ENCODE measurements at regions not wholly inside any gene's neighbourhood (a gene's known extent, or its start where the extent isn't known, plus 50 kb on each side); places are given as distances from the start of the nearest gene placed in this dataset.

GRCh38 chr14:80446356-80446755 is 235.1 kb upstream of the DIO2 start:
- no peak for DNase-seq

DNA sequence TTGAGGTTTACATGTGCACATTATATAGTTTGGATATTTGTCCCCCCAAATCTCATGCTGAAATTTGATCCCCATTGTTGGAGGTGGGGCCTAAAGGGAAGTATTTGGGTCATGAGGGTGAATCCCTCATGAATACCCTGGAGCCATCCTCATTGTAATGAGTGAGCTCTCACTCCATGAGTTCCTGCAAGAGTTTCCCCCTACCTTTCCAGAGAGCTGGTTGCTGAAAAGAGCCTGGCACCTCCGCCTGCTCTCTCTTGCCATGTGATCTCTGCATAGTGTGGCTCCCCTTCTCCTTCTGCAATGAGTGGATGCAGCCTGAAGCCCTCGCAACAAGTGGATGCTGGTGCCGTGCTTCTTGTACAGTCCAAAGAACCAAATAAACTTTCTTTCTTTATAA is 234.3 kb upstream of the DIO2 start:
- DNase-seq, result no peak

DNA sequence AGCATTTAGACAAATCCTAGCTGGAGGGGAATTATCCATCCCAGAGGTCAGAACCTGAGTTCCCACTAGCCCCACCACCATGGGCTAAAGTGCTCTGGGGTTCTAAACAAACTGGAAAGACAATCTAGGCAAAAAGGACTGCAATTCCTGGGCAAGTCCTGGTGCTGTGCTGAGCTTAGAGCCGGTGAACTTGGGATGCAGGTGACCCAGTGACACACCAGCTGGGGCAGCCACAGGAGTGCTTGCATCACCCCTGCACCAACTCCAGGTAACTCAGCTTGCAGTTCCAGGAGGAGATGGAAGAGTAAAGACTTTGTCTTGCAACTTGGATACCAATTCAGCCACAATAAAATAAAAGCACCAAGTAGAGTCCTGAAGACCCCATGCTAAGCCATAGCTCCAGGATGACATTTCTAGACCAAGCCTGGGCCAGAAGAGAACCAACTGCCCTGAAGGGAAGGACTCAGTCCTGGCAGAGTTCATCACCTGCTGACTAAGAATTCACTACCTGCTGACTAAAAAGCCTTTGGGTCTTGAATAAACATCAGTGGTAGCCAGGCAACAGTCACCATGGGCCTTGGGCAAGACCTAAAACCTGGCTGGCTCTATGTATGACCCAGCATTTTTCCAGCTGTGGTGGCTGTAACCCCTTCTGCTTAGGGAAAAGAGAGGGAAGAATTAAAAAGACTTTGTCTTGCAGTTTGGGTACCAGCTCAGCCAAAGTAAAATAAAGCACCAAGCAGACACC is 223.4 kb upstream of the DIO2 start:
- no peak for DNase-seq

GRCh38 chr14:80433811-80434210 is 222.5 kb upstream of the DIO2 start:
- DNase-seq, result no peak

- DNase-seq, result peak; percentile 1
Observed at GRCh38 chr14:80428671-80429070, 217.4 kb upstream of the DIO2 start.

- DNase-seq, result no peak
Observed at GRCh38 chr14:80428171-80428570, 216.9 kb upstream of the DIO2 start.

DNA sequence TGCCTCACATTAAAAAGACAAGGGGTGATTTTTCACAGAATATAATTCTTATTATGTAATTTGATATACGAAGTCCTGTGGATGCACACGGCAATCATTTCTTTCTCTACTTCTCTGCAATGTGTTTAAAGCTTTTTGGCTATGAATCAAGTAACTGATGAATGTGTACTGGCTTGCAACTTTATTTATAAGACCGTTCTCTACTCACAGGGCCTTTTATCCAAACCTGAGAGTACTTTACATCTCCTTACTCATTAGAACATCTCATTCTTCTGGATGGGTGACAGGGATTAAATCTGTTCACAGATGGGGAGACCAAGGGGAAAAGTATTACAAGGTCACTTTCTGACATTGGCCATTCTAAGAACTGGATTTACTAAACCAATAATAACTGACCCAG is 215.8 kb upstream of the DIO2 start:
- no peak for DNase-seq

DNA sequence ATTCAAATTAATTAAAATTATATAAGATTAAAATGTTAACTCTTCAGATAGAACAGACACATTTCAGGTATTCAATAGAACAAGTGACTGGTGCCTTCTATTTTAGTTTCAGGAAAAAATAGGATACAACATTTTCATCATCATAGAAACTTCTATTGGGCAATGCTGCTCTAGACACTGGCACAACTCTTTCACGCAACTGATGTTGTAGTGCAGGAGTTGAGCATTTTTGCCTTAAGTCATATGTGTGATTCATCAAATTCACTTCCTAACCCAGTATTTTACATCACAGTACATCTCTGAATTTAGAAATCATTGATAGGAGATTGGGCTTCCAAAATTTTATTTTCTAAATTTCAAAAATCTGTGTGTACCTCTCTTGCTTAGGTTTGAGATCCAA is 215.4 kb upstream of the DIO2 start:
- DNase-seq, result no peak

DNA sequence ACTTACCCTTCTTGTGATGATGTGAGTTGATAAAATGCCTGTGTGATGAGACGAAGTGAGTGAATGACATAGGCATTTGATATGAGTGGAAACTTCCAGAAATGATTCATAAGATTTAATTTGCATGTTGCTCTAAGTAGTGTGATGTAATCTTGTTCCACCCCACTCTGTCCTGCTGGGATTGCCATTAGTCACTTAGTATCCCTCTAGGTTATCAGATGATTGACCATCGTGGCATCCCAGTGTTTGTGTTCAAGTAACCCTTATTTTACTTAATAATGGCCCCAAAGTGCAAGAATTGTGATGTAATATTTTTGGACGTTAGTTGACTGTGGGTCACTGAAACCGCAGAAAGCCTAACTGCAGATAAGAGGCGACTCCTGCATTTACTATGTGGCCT is 214.4 kb upstream of the DIO2 start:
- peak; percentile 11 for DNase-seq

DNA sequence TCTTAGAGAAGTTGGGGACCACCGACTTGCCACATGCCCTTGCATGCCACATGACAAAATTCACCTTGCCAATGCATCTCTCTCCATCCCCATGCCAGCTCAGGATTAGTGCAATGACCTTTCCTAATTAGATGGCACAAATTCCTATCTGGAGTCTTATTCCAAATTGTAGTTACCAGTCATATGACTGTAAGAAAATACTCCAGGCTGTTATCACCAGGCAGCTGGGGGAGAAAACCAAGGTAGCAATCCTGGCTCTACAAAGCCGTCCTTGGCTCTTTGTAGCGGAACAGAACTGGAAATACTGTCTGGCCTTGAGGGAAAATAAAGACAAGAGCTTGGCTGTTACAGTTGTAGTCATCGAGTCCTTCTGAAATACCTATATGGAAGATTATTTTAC is 208.5 kb upstream of the DIO2 start:
- DNase-seq, result no peak

GRCh38 chr14:80419345-80419744 is 208.0 kb upstream of the DIO2 start:
- DNase-seq, result no peak

DNA sequence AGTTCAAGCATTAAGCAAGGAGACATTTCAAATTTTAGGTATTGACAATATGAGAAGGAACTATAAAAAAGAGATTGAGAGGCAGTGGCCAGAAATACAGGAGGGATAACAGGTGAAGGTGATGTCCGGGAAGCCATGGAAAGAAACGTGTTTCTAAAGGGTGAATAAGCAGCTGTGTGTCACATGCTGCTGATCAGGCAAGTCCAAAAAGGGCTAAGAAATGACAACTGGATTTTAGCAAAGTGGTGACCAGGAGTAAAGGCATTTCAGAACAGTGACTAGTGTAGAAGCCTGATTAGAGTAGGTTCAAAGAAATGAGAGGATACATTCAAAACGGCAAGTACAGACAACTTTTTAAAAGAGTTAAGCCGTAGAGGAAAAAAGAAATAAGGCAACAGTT is 204.3 kb upstream of the DIO2 start:
- DNase-seq, result no peak

DNA sequence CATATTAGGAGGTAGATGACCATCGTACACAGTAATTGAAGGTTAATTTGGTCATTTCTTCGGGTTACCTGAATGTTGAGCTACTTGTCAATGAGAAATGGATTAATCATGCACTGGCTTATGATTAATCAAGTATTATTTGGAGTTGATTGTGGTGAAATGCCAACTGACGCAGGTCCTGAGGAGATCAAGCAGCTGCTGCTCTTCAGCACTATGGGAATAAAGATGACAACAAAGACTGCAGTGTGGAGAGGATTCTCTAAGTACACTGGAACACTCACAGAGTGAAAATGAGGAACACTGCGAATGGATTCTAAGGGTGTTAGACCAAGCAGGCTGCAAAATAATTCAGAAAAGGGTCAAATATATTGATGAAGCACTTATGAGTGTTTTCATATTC is 202.8 kb upstream of the DIO2 start:
- DNase-seq, result no peak

DNA sequence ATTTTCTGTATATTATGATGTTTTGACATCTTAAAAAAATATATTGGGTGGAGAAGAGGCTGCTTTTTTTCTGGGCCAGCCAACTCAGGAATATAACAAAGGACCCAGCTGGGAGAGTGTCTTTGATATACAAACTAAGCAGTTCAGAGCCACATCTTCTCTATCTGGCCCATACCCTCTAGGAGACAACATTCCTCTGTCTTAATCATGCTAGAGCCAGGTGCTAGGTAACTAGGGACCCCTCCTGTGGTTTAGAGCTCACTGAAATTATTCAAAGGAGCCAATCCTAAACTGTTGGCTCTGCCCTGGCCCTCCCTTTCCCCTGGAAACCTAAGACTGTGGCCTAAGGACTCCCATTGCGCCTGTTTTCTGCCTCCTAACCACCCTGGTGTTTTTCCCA is 193.1 kb upstream of the DIO2 start:
- DNase-seq, result no peak

- DNase-seq, result no peak
Observed at GRCh38 chr14:80403036-80403435, 191.7 kb upstream of the DIO2 start.

DNA sequence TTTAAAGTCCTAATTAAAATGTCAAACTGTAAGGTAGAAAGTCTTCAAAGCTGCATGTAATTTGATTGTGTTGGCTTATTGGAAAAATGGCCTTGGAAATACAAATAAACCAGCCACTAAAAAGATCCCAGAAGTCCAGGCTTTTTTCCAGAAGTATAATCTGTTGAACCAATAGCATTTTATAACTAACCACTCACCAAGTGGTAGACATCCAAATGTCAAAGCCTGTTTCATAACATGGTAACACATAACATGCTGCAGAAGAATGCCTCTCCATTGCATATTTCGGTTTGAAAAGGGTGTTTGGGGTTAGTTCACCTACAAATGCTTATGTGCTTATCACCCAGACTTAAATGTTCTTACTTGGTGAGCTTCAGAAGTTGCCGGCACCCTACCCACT is 183.7 kb upstream of the DIO2 start:
- DNase-seq, result no peak

- no peak for DNase-seq
Observed at GRCh38 chr14:80393766-80394165, 182.5 kb upstream of the DIO2 start.

- peak; percentile 30 for DNase-seq
Observed at GRCh38 chr14:80390906-80391305, 179.6 kb upstream of the DIO2 start.

DNA sequence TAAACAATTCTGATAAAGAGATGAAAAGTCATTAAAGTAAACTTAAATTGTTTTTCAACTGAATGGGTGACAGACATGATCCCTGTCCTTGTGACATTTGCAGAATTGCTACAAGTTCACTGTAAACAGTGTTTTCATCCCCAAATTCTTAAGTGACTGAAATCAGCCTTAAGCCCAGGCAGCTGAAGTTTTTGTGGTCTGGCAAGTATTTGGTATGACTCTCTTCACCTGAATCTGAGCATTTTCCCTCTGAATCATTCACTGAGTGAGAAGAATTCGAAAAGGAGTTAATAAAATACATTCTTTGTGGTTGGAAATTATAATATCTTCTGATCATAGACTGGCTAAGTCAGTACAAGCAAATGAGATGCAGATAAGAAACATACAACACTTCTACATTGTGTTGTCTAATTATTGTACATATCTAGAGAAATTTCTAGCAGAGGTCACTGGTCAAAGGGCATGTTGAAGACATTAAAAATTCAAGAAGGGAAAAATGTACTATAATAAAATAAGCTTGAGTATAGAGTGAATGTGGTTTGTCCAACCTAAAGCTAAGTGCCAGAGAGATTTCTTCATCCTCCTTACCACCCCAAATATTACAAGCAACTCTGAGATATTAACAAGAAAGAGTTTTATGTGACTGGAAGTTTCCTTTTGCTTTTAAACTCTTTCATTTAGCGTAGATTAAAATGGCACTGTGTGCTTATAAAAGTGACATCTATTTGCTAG is 177.8 kb upstream of the DIO2 start:
- peak; percentile 23 for DNase-seq

DNA sequence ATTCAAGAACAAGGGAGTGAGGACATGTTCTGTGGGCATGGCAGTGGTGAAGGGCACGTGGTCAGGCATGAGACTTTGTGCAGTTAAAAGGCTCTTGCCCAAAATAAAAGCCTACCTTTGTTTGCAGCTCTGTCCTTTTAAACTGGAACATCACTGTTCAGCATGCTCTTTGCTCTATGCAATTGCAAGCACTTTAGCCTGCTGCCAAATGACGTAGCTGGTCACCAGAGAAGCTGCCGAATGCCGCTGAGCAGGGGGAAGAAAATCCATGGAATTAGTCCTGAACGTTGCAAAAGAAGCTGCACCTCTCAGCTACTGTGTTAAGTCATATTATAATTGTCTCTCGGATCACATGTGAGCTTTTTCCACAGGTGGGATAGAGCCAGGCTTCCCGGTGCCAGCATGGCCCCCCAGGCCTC is 176.3 kb upstream of the DIO2 start:
- no peak for DNase-seq

DNA sequence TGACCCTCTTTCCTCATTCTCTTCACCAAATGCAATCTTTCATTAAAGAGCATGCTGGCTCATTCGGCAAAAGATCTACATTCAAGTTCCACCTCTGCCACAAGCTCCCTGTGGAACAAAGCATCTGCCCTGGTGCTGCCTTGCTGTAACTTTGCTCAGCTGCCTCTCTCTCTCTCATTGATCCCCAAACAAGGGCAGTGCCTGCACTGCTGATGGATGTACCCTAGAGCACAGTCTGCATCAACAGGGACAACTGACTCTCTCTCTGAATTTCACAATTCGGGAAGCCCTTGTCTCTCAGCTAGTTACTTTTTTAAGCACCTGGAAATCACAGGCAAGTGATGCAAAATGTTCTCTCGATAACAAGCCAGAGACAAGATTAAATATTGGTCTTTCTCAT is 174.0 kb upstream of the DIO2 start:
- DNase-seq, result no peak

GRCh38 chr14:80383223-80383622 is 171.9 kb upstream of the DIO2 start:
- no peak for DNase-seq

DNA sequence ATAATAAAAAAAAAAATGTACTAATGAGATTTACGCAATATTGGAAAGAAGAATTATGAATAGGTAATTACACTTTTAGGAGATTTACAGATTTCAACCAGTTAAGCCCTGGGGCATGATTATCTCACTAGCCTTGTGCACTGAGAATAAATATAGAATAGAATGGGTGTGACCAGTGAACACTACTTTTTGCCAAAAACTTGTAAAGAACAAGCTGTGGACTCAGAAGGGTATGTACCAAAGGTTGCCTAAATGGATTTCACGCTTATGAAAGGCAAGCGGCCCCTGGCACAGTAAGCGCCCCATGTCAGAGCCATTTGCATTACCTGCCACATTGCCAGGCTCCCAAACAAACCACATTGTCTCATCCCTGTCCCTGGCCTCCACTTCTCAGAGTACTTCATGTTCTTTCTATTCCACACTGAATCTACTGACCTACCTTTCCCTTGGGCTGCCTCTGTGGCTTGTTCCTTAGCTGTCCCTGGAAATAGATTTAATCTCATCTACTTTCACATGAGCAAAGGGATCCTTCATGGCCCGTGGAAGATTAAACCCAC is 170.6 kb upstream of the DIO2 start:
- no peak for DNase-seq

DNA sequence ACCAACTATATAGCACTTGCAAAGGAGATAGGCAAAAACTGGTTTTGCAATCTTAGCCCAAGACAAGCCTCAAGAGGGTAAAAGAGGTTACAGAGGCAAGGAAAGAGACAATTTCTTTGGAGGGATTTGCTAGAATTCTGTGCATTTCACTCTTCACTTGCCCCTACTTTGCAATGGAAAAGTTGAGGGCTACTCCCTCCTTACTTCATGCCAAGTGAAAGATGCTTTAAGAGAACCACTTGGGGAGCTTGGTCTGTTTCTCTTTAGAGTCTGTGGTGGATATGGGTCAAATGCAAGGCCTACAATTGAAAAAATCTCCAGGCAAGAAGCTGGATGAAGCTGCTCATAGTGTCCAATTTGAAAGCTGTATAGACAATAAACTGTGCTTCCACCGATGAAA is 167.7 kb upstream of the DIO2 start:
- no peak for DNase-seq
